Stimulated activated naive B cell treated with anti-CD40 and anti-IgM and Interleukin-4, amounts not matched to agents 10 μg/mL and 1 μg/mL and 100 μg/mL, for 72 hours (primary cell): ENCODE measurements at regions not wholly inside any gene's neighbourhood (a gene's known extent, or its start where the extent isn't known, plus 50 kb on each side); places are given as distances from the start of the nearest gene placed in this dataset.

Experiments used
- ATAC-seq, 2 donors: fragments of 150-1000 bp; cut with Tn5 transposase; replicated peaks; 2 replicates each; pipeline ENCODE4 v1.10.0; 2021; ENCODE audit warnings: moderate library complexity in 1 of 2
- DNase-seq: peaks from one replicate; pipeline ENCODE4 v3.0.0; 2021
- H3K27ac Mint-ChIP-seq: one replicate; pipeline ENCODE4 v1.8.0; 2022; ENCODE audit warnings: mild to moderate bottlenecking, mixed read lengths
- H3K27me3 Mint-ChIP-seq, 2 donors: one replicate each; pipeline ENCODE4 v1.8.0; 2022; ENCODE audit warnings: mixed read lengths in 2 of 2
- H3K36me3 Mint-ChIP-seq, 2 donors: one replicate each; pipeline ENCODE4 v1.8.0; 2022; ENCODE audit warnings: mixed read lengths in 2 of 2, mild to moderate bottlenecking in 1 of 2
- H3K4me1 Mint-ChIP-seq, 2 donors: one replicate each; pipeline ENCODE4 v1.8.0; 2022; ENCODE audit warnings: mixed read lengths in 2 of 2, mild to moderate bottlenecking in 1 of 2
- H3K4me3 Mint-ChIP-seq, 2 donors: one replicate each; pipeline ENCODE4 v1.8.0; 2022; ENCODE audit warnings: mild to moderate bottlenecking in 2 of 2, mixed read lengths in 2 of 2, moderate library complexity in 1 of 2
- H3K9me3 Mint-ChIP-seq, 2 donors: one replicate each; pipeline ENCODE4 v1.8.0; 2022; ENCODE audit warnings: mixed read lengths in 2 of 2, mild to moderate bottlenecking in 1 of 2

DNA sequence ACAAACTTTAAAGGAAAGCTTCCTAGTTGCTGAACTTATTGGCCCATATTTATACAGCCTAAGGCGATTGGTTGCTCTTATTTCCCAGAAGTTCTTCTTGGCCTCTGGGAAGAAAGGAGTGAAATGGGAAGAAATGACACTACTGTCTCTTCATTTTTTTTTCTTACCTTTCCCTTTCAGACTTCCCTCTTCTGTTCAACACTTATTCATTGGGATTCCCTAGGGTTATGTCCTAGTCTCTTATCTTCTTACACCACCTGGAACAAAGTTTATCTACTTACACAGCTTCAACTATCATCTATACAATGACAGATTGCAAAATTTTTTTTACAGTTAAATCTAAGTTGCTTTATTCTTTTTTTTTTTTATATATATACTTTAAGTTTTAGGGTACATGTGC lies 68.0 kb downstream of the SNX12 start:
- Mint-ChIP-seq H3K36me3 (no peaks in the 10 kb centered on the region), H3K27ac (no peak overlapping the region), H3K4me3 (no peak overlapping the region), H3K27me3 (peaks cover 4 to 7% of the 10 kb centered on the region in 2 donors), H3K9me3 (no peaks in the 10 kb centered on the region), H3K4me1 (peaks cover 0 to 4% of the 10 kb centered on the region in 2 donors)
- ATAC-seq: no peak
- DNase-seq: no peak

DNA sequence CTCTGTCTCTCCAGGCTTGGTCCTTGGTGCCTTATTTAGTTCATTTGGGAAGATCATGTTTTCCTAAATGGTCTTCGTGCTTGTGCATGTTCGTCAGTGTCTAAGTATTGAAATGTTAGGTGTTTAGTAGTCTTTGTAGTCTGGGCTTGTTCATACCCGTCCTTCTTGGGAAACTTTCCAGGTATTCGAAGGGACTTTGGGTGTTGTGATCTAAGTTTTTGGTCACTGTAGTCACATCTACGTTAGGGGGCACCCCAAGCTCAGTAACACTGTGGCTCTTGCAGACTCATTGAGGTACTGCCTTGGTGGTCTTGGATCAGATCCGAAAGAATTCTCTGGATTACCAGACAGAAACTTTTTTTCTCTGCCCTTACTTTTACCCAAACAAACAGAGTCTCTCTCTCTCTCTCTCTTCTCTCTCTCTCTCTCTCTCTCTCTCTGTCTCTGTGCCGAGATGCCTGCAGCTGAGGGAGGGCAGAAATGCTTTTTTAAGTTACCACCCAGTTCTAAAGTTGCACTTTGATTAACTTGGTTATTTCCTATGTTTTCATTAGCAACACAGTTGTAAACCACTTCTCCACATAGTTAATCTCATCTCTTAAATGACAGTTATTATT lies 67.6 kb upstream of the SLC7A3 start:
- no peaks in the 10 kb centered on the region for H3K9me3 Mint-ChIP-seq
- ATAC-seq: peak in 1 of 2 donors; percentile 31
- H3K36me3 Mint-ChIP-seq: no peaks in the 10 kb centered on the region
- DNase-seq: no peak
- H3K27me3 Mint-ChIP-seq: peaks cover 4 to 7% of the 10 kb centered on the region in 2 donors
- peaks cover 0 to 4% of the 10 kb centered on the region in 2 donors for H3K4me1 Mint-ChIP-seq
- H3K4me3 Mint-ChIP-seq: no peak overlapping the region
- H3K27ac Mint-ChIP-seq: no peak overlapping the region

DNA sequence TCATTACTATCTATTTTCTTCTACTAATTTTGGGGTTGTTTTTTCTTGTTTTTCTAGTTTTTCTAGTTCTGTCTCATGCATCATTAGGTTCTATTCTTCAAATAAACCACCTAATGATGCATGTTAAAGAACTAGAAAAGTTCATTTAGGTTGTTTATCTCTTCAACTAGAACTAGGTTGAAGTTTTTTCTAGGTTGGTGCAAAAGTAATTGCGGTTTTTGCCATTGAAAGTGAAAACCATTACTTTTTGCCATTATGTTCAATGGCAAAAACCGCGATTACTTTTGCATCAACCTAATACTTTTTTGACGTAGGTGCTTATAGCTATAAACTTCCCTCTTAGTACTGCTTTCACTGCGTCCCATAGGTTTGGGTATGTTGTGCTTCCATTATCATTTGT lies 64.4 kb upstream of the SLC7A3 start:
- no peak for DNase-seq
- Mint-ChIP-seq H3K27me3 (peaks cover 0 to 7% of the 10 kb centered on the region in 2 donors), H3K27ac (no peak overlapping the region), H3K4me1 (peaks cover 0 to 4% of the 10 kb centered on the region in 2 donors), H3K36me3 (no peaks in the 10 kb centered on the region), H3K4me3 (no peak overlapping the region), H3K9me3 (peaks cover 0 to 6% of the 10 kb centered on the region in 2 donors)
- ATAC-seq: no peak

- H3K9me3 Mint-ChIP-seq: peaks cover 0 to 6% of the 10 kb centered on the region in 2 donors
- H3K27me3 Mint-ChIP-seq: no peaks in the 10 kb centered on the region
- H3K27ac Mint-ChIP-seq: no peak overlapping the region
- no peaks in the 10 kb centered on the region for H3K4me1 Mint-ChIP-seq
- ATAC-seq: no peak
- no peak for DNase-seq
- H3K4me3 Mint-ChIP-seq: no peak overlapping the region
- no peaks in the 10 kb centered on the region for H3K36me3 Mint-ChIP-seq
Observed at GRCh38 chrX:70988425-70988824, 57.5 kb upstream of the SLC7A3 start.
